AG04450 (cell line): ENCODE measurements at regions not wholly inside any gene's neighbourhood (a gene's known extent, or its start where the extent isn't known, plus 50 kb on each side); places are given as distances from the start of the nearest gene placed in this dataset.

ENCODE experiments used
- CTCF ChIA-PET: fragments of 300-600, 350-600 bp; formaldehyde crosslinking; extraction: SDS; loops from one replicate; lab custom pipeline; 2022; ENCODE audit warnings: antibody characterized with exemption, inconsistent platforms; lab: Charles Lee
- POLR2A ChIA-PET: fragments of 350-600 bp; formaldehyde crosslinking; extraction: SDS; loops from one replicate; lab custom pipeline; 2021; ENCODE audit warnings: antibody characterized with exemption, inconsistent platforms; lab: Yijun Ruan, JAX
- DNase-seq: peaks from one replicate; pipeline ENCODE4 v3.0.0-alpha.2; 2011; ENCODE audit warnings: low read depth, low spot score
- H3K27ac ChIP-seq: one replicate; pipeline ENCODE4 v1.5.1; 2012; ENCODE audit warnings: low read depth, low read length, control low read depth
- H3K27me3 ChIP-seq: one replicate; pipeline ENCODE4 v1.6.0; 2012; ENCODE audit warnings: low read length; ENCODE audit not compliant: control insufficient read depth, insufficient read depth
- H3K4me3 ChIP-seq: 2 replicates; pipeline ENCODE4 v1.5.1; 2011; ENCODE audit warnings: mild to moderate bottlenecking, low read depth, low read length, control low read depth
- H3K9me3 ChIP-seq: 2 replicates; pipeline ENCODE4 v1.5.1; 2012; ENCODE audit warnings: low read length; ENCODE audit not compliant: control insufficient read depth, insufficient read depth
- TF ChIP-seq, protein P1 (sequence below): IDR thresholded peaks from 2 replicates; pipeline ENCODE4 v1.5.1; 2011; ENCODE audit warnings: low read depth, low read length, control low read depth, inconsistent platforms

DNA sequence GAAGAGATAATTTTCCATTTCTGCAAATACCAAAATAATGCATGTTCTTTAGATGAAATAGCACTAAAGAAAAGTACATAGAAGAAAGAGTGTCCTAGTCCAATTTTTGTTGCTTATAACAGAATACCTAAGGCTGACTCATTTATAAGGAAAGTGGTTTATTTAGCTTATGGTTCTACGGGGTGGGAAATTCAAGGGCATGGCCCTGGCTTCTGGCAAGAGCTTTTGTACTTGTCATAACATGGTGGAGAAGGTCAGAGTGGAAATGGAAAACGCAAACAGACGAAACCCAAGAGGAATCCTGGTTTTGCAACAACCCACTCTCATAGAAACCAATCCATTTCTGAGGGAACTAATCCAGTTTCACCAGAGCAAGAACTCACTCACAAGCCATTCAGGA, 283.7 kb downstream of the CSNK1G3 start:
- Histone ChIP-seq H3K27ac (no peak overlapping the region), H3K27me3 (no peaks in the 10 kb centered on the region), H3K9me3 (no peaks in the 10 kb centered on the region; the same call in 1 of the 2 replicates), H3K4me3 (no peak overlapping the region)
- ChIA-PET POLR2A (no interaction called here), CTCF (no interaction called here)
- peak; percentile 52 for DNase-seq
- TF ChIP-seq, protein P1, sequence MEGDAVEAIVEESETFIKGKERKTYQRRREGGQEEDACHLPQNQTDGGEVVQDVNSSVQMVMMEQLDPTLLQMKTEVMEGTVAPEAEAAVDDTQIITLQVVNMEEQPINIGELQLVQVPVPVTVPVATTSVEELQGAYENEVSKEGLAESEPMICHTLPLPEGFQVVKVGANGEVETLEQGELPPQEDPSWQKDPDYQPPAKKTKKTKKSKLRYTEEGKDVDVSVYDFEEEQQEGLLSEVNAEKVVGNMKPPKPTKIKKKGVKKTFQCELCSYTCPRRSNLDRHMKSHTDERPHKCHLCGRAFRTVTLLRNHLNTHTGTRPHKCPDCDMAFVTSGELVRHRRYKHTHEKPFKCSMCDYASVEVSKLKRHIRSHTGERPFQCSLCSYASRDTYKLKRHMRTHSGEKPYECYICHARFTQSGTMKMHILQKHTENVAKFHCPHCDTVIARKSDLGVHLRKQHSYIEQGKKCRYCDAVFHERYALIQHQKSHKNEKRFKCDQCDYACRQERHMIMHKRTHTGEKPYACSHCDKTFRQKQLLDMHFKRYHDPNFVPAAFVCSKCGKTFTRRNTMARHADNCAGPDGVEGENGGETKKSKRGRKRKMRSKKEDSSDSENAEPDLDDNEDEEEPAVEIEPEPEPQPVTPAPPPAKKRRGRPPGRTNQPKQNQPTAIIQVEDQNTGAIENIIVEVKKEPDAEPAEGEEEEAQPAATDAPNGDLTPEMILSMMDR = no peak

DNA sequence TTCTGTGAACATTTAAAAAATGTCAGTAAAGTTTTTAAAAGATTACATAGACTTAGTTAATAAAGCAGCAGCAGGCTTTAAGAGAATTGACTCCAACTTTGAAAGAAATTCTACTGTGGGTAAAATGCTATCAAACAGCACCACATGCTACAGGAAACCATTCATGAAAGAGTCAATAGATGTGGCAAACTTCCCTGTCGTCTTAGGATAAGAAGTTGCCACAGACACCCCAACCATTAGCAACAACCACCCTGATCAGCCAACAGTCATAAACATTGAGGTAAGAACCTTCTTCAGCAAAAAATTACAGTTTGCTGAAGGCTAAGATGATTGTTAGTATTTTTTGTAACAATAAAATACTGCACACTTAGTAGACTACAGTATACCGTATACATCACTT, 278.2 kb downstream of the CSNK1G3 start:
- DNase-seq = no peak
- no peaks in the 10 kb centered on the region for H3K27me3 ChIP-seq
- TF ChIP-seq, protein P1 = no peak
- no peak overlapping the region for H3K27ac ChIP-seq
- ChIA-PET POLR2A (no interaction called here), CTCF (no interaction called here)
- no peaks in the 10 kb centered on the region for H3K9me3 ChIP-seq
- H3K4me3 ChIP-seq = no peak overlapping the region

DNA sequence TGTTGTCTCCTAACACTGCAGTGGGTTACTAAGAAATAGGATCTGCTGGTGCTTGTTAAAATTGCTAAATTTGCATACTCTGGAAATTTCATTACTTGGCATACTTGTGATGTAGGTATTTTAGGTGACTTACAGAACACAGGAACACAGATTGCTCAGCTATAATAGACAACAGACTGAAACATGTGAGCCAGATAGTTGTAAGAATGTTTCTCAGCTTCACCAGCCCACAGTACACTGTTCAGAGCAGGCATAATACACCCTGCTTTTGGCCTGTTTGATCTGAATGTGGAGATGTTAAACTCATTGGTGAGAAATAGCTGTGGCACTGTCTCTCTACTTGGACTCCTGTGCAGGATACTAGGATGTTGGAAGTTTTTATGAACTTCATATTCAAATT, 275.7 kb downstream of the CSNK1G3 start:
- POLR2A ChIA-PET = no interaction called here
- TF ChIP-seq, protein P1 = no peak

DNA sequence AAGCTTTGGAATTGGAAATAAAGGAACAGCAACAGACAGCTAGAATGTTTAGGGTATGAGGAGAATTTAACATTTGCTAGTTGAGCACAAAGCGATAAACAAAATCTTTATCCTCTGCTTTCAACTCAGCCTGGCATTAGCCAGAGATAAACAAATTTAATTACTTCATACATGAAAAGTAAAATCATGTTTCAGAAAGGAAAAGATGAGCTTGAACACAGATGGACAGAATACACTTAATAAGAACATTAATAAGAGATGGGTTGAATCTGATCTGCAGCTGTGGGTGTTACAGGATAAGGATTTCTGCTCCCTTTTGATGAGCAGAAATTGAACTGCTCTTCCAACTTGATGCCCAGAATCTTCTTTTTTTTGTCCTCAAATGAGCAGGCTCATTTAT, 275.2 kb downstream of the CSNK1G3 start:
- ChIA-PET CTCF (no interaction called here), POLR2A (no interaction called here)
- no peak overlapping the region for H3K27ac ChIP-seq
- no peak overlapping the region for H3K4me3 ChIP-seq
- TF ChIP-seq, protein P1 = no peak
- no peaks in the 10 kb centered on the region for H3K9me3 ChIP-seq
- DNase-seq = no peak
- H3K27me3 ChIP-seq = no peaks in the 10 kb centered on the region

More for the DNA sequence above, 275.7 kb downstream of the CSNK1G3 start:
- no peak overlapping the region for H3K4me3 ChIP-seq
- CTCF ChIA-PET = no interaction called here
- no peaks in the 10 kb centered on the region for H3K27me3 ChIP-seq
- no peak for DNase-seq
- no peaks in the 10 kb centered on the region for H3K9me3 ChIP-seq
- no peak overlapping the region for H3K27ac ChIP-seq

DNA sequence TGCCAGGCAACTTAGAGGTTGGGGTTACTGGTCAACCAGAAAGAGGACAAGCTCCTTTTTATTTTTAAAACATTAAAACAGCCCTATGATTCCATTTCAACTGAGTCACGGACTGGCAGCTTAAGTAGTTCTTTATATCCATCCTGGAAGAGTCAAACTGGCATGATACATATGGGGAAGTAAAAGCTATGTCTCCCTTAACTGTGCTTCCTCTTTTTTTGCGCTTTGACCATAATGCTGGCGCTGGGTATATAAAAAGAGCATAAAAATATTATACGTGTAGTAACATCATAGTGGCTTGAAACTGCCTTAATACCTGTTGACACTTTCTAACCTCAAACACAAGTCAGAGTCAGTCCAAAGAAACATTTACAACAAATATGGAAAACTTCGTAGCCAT, 274.4 kb downstream of the CSNK1G3 start:
- TF ChIP-seq, protein P1 = no peak
- DNase-seq = no peak
- H3K4me3 ChIP-seq = no peak overlapping the region
- no peaks in the 10 kb centered on the region for H3K27me3 ChIP-seq
- CTCF ChIA-PET = no interaction called here
- no peak overlapping the region for H3K27ac ChIP-seq
- H3K9me3 ChIP-seq = no peaks in the 10 kb centered on the region
- POLR2A ChIA-PET = no interaction called here
